DOHH2 (cell line): ENCODE measurements at regions not wholly inside any gene's neighbourhood (a gene's known extent, or its start where the extent isn't known, plus 50 kb on each side); places are given as distances from the start of the nearest gene placed in this dataset.

Experiments used
- H3F3A ChIP-seq: fragments of 200-600 bp; sonication (generic), shearing (Covaris generic); 2 replicates; pipeline ENCODE4 v1.6.0; 2016; ENCODE audit warnings: antibody characterized with exemption, mild to moderate bottlenecking; ENCODE audit not compliant: control insufficient read depth, insufficient read depth
- H3K27ac ChIP-seq: fragments of 200-600 bp; sonication (generic); 2 replicates; pipeline ENCODE4 v1.5.1; 2014; ENCODE audit warnings: low read depth, mild to moderate bottlenecking, low read length, moderate library complexity
- H3K27me3 ChIP-seq: fragments of 200-600 bp; sonication (generic); 2 replicates; pipeline ENCODE4 v1.6.1; 2014; ENCODE audit warnings: mild to moderate bottlenecking, low read length, mixed read lengths; ENCODE audit not compliant: control insufficient read depth
- H3K36me3 ChIP-seq: fragments of 200-600 bp; sonication (generic); 2 replicates; pipeline ENCODE4 v1.6.1; 2014; ENCODE audit warnings: mild to moderate bottlenecking, low read length, moderate library complexity, mixed read lengths; ENCODE audit not compliant: control insufficient read depth
- H3K4me1 ChIP-seq: fragments of 200-600 bp; sonication (generic); 2 replicates; pipeline ENCODE4 v1.6.1; 2014; ENCODE audit warnings: mild to moderate bottlenecking, low read length, mixed read lengths; ENCODE audit not compliant: control insufficient read depth
- H3K4me2 ChIP-seq: fragments of 200-600 bp; sonication (generic); 2 replicates; pipeline ENCODE4 v1.6.0; 2014; ENCODE audit warnings: mild to moderate bottlenecking, low read length, moderate library complexity
- H3K4me3 ChIP-seq: fragments of 200-600 bp; sonication (generic); 2 replicates; pipeline ENCODE4 v1.5.1; 2014; ENCODE audit warnings: mild to moderate bottlenecking, low read length, mixed read lengths
- H3K79me2 ChIP-seq: fragments of 200-600 bp; sonication (generic); 2 replicates; pipeline ENCODE4 v1.6.1; 2014; ENCODE audit warnings: mild to moderate bottlenecking, low read length, mixed read lengths; ENCODE audit not compliant: control insufficient read depth
- H3K9me2 ChIP-seq: fragments of 200-600 bp; sonication (generic); replicated peaks from 2 replicates; pipeline ENCODE4 v1.6.1; 2014; ENCODE audit warnings: mild to moderate bottlenecking, low read length, mixed read lengths; ENCODE audit not compliant: control insufficient read depth
- H3K9me3 ChIP-seq: fragments of 200-600 bp; sonication (generic); 2 replicates; pipeline ENCODE4 v1.6.1; 2014; ENCODE audit warnings: antibody characterized with exemption, low read length, mixed read lengths; ENCODE audit not compliant: control insufficient read depth, insufficient read depth
- H4K20me1 ChIP-seq: fragments of 200-600 bp; sonication (generic); 2 replicates; pipeline ENCODE4 v1.6.0; 2014; ENCODE audit warnings: low read depth, mild to moderate bottlenecking, antibody characterized with exemption, low read length, moderate library complexity; ENCODE audit not compliant: control insufficient read depth, insufficient read depth
- EZH2phosphoT487 ChIP-seq: fragments of 200-600 bp; sonication (generic); IDR thresholded peaks from 2 replicates; pipeline ENCODE4 v1.6.1; 2017; ENCODE audit warnings: borderline replicate concordance, mild to moderate bottlenecking, antibody characterized with exemption, low read length, moderate library complexity, mixed read lengths
- TF ChIP-seq, protein P1 (sequence below): fragments of 200-600 bp; sonication (generic); IDR thresholded peaks from one replicate; pipeline ENCODE4 v1.5.1; 2014; ENCODE audit warnings: antibody characterized with exemption, mild to moderate bottlenecking, low read depth, low read length; ENCODE audit not compliant: poor library complexity, severe bottlenecking

GRCh38 chr6:140966676-140967075 is 1166.0 kb upstream of the GJE1 start:
- no peaks in the 10 kb centered on the region for H3K4me1 ChIP-seq
- H3K9me2 ChIP-seq = no peaks in the 10 kb centered on the region
- H3F3A ChIP-seq = no peaks in the 10 kb centered on the region
- TF ChIP-seq EZH2phosphoT487 = no peak
- TF ChIP-seq, protein P1, sequence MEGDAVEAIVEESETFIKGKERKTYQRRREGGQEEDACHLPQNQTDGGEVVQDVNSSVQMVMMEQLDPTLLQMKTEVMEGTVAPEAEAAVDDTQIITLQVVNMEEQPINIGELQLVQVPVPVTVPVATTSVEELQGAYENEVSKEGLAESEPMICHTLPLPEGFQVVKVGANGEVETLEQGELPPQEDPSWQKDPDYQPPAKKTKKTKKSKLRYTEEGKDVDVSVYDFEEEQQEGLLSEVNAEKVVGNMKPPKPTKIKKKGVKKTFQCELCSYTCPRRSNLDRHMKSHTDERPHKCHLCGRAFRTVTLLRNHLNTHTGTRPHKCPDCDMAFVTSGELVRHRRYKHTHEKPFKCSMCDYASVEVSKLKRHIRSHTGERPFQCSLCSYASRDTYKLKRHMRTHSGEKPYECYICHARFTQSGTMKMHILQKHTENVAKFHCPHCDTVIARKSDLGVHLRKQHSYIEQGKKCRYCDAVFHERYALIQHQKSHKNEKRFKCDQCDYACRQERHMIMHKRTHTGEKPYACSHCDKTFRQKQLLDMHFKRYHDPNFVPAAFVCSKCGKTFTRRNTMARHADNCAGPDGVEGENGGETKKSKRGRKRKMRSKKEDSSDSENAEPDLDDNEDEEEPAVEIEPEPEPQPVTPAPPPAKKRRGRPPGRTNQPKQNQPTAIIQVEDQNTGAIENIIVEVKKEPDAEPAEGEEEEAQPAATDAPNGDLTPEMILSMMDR = no peak
- no peak overlapping the region for H3K4me2 ChIP-seq
- no peaks in the 10 kb centered on the region for H3K27me3 ChIP-seq
- H3K4me3 ChIP-seq = no peak overlapping the region
- no peak overlapping the region for H3K27ac ChIP-seq
- H4K20me1 ChIP-seq = no peaks in the 10 kb centered on the region
- H3K79me2 ChIP-seq = no peaks in the 10 kb centered on the region
- no peaks in the 10 kb centered on the region for H3K9me3 ChIP-seq
- no peaks in the 10 kb centered on the region for H3K36me3 ChIP-seq

GRCh38 chr6:140960566-140960965 is 1172.2 kb upstream of the GJE1 start:
- no peaks in the 10 kb centered on the region for H3K4me1 ChIP-seq
- no peaks in the 10 kb centered on the region for H3K79me2 ChIP-seq
- H4K20me1 ChIP-seq = no peaks in the 10 kb centered on the region
- H3K36me3 ChIP-seq = no peaks in the 10 kb centered on the region
- H3F3A ChIP-seq = no peaks in the 10 kb centered on the region
- no peak overlapping the region for H3K27ac ChIP-seq
- TF ChIP-seq, protein P1 = no peak
- TF ChIP-seq EZH2phosphoT487 = no peak
- H3K4me3 ChIP-seq = no peak overlapping the region
- H3K4me2 ChIP-seq = no peak overlapping the region
- no peaks in the 10 kb centered on the region for H3K9me2 ChIP-seq
- H3K9me3 ChIP-seq = no peaks in the 10 kb centered on the region
- H3K27me3 ChIP-seq = no peaks in the 10 kb centered on the region

- no peaks in the 10 kb centered on the region for H3K9me3 ChIP-seq
- no peak overlapping the region for H3K27ac ChIP-seq
Observed at GRCh38 chr6:140957386-140957785, 1175.3 kb upstream of the GJE1 start.

More at GRCh38 chr6:140957386-140957785, 1175.3 kb upstream of the GJE1 start:
- H3F3A ChIP-seq = no peaks in the 10 kb centered on the region
- H3K4me2 ChIP-seq = no peak overlapping the region
- H3K79me2 ChIP-seq = no peaks in the 10 kb centered on the region
- no peaks in the 10 kb centered on the region for H3K36me3 ChIP-seq
- no peaks in the 10 kb centered on the region for H3K27me3 ChIP-seq
- TF ChIP-seq, protein P1 = no peak
- TF ChIP-seq EZH2phosphoT487 = no peak
- no peaks in the 10 kb centered on the region for H3K4me1 ChIP-seq
- no peak overlapping the region for H3K4me3 ChIP-seq
- H4K20me1 ChIP-seq = no peaks in the 10 kb centered on the region
- no peaks in the 10 kb centered on the region for H3K9me2 ChIP-seq
